NCI-H510A treated with DMSO at 0.1 percent for 48 hours (cell line): ENCODE measurements at regions not wholly inside any gene's neighbourhood (a gene's known extent, or its start where the extent isn't known, plus 50 kb on each side); places are given as distances from the start of the nearest gene placed in this dataset.

Source experiments
- DNase-seq: peaks from one replicate; lab custom pipeline; 2025; lab: John Stamatoyannopoulos, UW

GRCh38 chr22:22346401-22347107 lies 102.0 kb downstream of the VPREB1 start:
- DNase-seq: no peak

GRCh38 chr22:22348127-22348814 lies 103.7 kb downstream of the VPREB1 start:
- no peak for DNase-seq

- no peak for DNase-seq
Observed at GRCh38 chr22:22348815-22349454, 104.3 kb downstream of the VPREB1 start.

- DNase-seq: no peak
Observed at GRCh38 chr22:22349455-22349836, 104.9 kb downstream of the VPREB1 start.

- DNase-seq: no peak
Observed at GRCh38 chr22:22351366-22351765, 106.8 kb downstream of the VPREB1 start.

- DNase-seq: no peak
Observed at GRCh38 chr22:22352371-22352999, 107.9 kb downstream of the VPREB1 start.

GRCh38 chr22:22355096-22355834 lies 110.7 kb downstream of the VPREB1 start:
- DNase-seq: no peak

- peak; percentile 81 for DNase-seq
Observed at GRCh38 chr22:22357024-22357883, 112.7 kb downstream of the VPREB1 start.

GRCh38 chr22:22358152-22358551 lies 113.6 kb downstream of the VPREB1 start:
- DNase-seq: no peak

- DNase-seq: no peak
Observed at GRCh38 chr22:22358686-22359085, 114.1 kb downstream of the VPREB1 start.

- DNase-seq: no peak
Observed at GRCh38 chr22:22359465-22359864, 114.9 kb downstream of the VPREB1 start.

- DNase-seq: no peak
Observed at GRCh38 chr22:22360014-22360413, 115.4 kb downstream of the VPREB1 start.

GRCh38 chr22:22362311-22362710 lies 117.7 kb downstream of the VPREB1 start:
- no peak for DNase-seq

GRCh38 chr22:22362936-22363335 lies 118.3 kb downstream of the VPREB1 start:
- DNase-seq: no peak

GRCh38 chr22:22364207-22364606 lies 119.6 kb downstream of the VPREB1 start:
- DNase-seq: no peak

GRCh38 chr22:22366537-22366936 lies 122.0 kb downstream of the VPREB1 start:
- no peak for DNase-seq

- no peak for DNase-seq
Observed at GRCh38 chr22:22368516-22368915, 123.9 kb downstream of the VPREB1 start.

- peak; percentile 44 for DNase-seq
Observed at GRCh38 chr22:22369219-22369963, 124.8 kb downstream of the VPREB1 start.

- DNase-seq: no peak
Observed at GRCh38 chr22:22369964-22370270, 125.3 kb downstream of the VPREB1 start.

GRCh38 chr22:22371031-22371541 lies 126.5 kb downstream of the VPREB1 start:
- no peak for DNase-seq
